Mesodermal cell (in vitro differentiated cells): ENCODE measurements at regions not wholly inside any gene's neighbourhood (a gene's known extent, or its start where the extent isn't known, plus 50 kb on each side); places are given as distances from the start of the nearest gene placed in this dataset.

Source experiments
- H3K27ac ChIP-seq: 2 replicates; pipeline ENCODE4 v1.7.0; 2013; ENCODE audit warnings: mild to moderate bottlenecking, low read depth, low read length, moderate library complexity; ENCODE audit not compliant: severe bottlenecking
- H3K36me3 ChIP-seq: 2 replicates; pipeline ENCODE4 v1.7.1; 2013; ENCODE audit warnings: mild to moderate bottlenecking, low read length, moderate library complexity; ENCODE audit not compliant: control insufficient read depth, insufficient read depth
- H3K4me1 ChIP-seq: one replicate; pipeline ENCODE4 v1.7.1; 2013; ENCODE audit warnings: mild to moderate bottlenecking, low read length; ENCODE audit not compliant: insufficient read depth, control insufficient read depth, poor library complexity, severe bottlenecking
- H3K4me3 ChIP-seq: 2 replicates; pipeline ENCODE4 v1.7.0; 2013; ENCODE audit warnings: low read length, control low read depth, mild to moderate bottlenecking; ENCODE audit not compliant: insufficient read depth, poor library complexity, severe bottlenecking; ENCODE audit errors: extremely low read depth
- H3K9me3 ChIP-seq: 2 replicates; pipeline ENCODE4 v1.7.1; 2013; ENCODE audit warnings: mild to moderate bottlenecking, low read length, moderate library complexity; ENCODE audit not compliant: control insufficient read depth
- WGBS, 2 experiments: methylation state at CpG; one replicate each; pipeline ENCODE4 v1.1.5; 2013; ENCODE audit warnings: missing lambda C conversion rate in 2 of 2; ENCODE audit not compliant: insufficient coverage in 2 of 2; 5-methylcytosine and 5-hydroxymethylcytosine counted together

DNA sequence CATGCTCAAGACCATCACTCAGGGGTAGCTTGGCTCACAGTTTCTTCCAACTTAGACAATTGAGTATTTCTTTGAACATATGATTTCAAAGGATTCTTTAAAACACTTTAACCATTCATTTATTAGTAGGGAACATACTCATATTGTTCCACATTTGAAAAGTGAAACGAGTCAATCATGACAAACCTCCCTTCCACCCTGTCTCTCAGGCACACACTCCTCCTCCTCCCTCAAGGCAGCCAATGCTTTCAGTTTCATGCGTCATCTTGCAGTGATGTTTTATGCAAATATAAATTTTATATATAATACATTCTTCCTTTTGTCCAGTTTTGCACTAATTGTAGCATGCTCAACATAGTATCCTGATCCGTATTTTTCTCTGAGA is 126.0 kb upstream of the BOD1 start:
- H3K36me3 ChIP-seq: no peaks in the 10 kb centered on the region
- WGBS, 2 experiments: 100% methylated on average over 1 of the region's 3 CpGs
- H3K4me3 ChIP-seq: no peak overlapping the region
- no peak overlapping the region for H3K27ac ChIP-seq
- no peaks in the 10 kb centered on the region for H3K9me3 ChIP-seq
- peaks cover 15% of the 10 kb centered on the region for H3K4me1 ChIP-seq

DNA sequence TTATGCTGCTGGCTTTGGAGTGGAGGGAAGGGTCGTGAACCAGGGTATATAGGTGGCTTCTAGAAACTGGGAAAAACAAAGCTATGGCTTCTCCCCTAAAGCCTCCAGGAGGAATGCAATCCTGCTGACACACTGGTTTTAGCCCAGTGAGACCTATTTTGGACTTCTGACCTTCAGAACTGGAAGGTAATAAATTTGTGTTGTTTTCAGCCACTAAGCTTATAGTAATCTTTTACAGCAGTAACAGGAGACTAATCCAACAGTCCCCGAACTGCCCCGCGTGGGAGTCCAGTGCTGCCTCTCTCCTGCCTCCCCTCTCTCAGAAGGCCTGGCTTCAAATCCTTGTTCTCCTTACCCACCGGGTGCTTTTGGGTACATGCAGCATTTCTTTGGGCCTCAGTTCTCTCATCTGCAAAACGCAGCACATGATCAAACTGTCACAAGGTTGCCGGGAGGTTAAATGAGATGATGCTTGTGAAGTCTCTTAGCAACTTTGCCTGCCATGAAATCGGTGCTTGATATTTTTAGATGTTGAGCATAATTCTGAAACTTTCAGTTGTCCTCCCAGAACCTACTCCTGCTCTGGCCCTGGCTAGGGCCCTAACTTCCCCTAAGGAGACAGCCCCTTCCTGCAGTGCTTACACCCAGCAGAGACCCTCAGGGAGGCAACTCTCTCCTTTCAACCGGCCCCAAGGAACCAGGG is 127.3 kb upstream of the BOD1 start:
- peaks cover 15% of the 10 kb centered on the region for H3K4me1 ChIP-seq
- no peaks in the 10 kb centered on the region for H3K36me3 ChIP-seq
- H3K9me3 ChIP-seq: no peaks in the 10 kb centered on the region
- H3K4me3 ChIP-seq: no peak overlapping the region
- 94 to 97% methylated on average over 8 of the region's 9 CpGs for WGBS, 2 experiments
- H3K27ac ChIP-seq: no peak overlapping the region

DNA sequence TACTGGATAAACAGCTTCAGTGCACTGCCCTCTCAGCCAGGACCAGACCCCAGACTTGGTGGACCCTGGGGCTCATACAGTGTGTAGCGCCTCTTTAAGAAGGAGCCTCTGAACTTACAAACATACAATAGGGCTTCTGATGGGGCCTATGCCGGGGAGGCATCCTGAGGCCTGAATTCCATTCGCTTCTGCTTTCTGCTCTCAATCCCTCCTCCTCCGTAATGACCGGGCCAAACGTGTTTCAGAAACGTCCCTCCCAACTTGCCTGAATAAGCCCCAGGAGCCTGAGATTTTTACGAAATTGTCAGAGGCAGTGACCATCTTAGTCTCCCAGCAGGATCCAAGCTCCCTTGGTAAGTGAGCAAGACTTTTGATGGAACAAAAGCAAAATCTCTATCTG is 128.1 kb upstream of the BOD1 start:
- 50 to 54% methylated on average over 6 of the region's 8 CpGs for whole genome bisulfite sequencing, 2 experiments
- no peak overlapping the region for H3K4me3 ChIP-seq
- H3K4me1 ChIP-seq: peaks cover 15% of the 10 kb centered on the region
- no peak overlapping the region for H3K27ac ChIP-seq
- no peaks in the 10 kb centered on the region for H3K36me3 ChIP-seq
- H3K9me3 ChIP-seq: no peaks in the 10 kb centered on the region

DNA sequence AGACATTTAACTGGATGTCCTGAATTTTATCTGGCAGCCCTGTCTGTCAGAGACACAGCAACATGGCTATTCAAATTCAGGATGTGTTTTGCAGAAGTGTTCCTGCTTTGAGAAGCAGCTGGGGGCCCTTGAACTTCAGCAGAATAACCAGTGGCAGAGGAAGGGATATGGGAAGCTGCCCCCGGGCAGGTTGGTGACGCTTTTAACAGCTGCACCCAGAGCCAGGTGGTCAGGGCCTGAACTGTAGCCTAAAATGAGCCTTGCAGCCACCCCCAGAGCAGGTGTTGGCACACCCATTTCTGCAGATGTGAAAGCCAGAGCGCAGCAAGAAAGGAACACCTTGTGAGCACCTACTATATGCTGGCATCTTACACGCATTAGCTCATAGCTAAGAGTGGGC is 128.7 kb upstream of the BOD1 start:
- Histone ChIP-seq H3K4me3 (no peak overlapping the region), H3K36me3 (no peaks in the 10 kb centered on the region), H3K9me3 (no peaks in the 10 kb centered on the region), H3K27ac (no peak overlapping the region), H3K4me1 (peaks cover 15% of the 10 kb centered on the region)
- 73 to 78% methylated on average over 3 to 4 of the region's 4 CpGs for WGBS, 2 experiments

DNA sequence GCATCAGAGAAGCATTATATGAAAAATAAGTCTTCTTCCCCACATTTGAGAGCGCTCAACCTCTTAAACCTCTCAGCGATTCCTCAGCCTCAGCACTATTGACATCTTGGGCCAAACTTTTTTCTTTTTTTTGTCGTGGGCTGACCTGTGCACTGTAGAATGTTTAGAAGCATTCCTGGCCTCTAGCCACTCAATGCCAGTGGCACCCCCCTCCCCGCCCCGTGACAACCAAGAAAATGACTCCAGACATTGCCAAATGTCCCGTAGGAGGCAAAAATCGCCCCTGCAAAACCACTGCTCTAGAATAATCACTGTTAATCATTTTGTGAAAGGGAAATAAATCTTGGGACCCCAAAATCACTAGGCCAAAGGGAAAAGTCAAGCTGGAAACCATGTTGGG is 129.1 kb upstream of the BOD1 start:
- WGBS, 2 experiments: 69 to 100% methylated on average over 1 to 6 of the region's 7 CpGs
- Histone ChIP-seq H3K4me1 (peaks cover 15% of the 10 kb centered on the region), H3K4me3 (no peak overlapping the region), H3K27ac (no peak overlapping the region), H3K36me3 (no peaks in the 10 kb centered on the region), H3K9me3 (no peaks in the 10 kb centered on the region)

DNA sequence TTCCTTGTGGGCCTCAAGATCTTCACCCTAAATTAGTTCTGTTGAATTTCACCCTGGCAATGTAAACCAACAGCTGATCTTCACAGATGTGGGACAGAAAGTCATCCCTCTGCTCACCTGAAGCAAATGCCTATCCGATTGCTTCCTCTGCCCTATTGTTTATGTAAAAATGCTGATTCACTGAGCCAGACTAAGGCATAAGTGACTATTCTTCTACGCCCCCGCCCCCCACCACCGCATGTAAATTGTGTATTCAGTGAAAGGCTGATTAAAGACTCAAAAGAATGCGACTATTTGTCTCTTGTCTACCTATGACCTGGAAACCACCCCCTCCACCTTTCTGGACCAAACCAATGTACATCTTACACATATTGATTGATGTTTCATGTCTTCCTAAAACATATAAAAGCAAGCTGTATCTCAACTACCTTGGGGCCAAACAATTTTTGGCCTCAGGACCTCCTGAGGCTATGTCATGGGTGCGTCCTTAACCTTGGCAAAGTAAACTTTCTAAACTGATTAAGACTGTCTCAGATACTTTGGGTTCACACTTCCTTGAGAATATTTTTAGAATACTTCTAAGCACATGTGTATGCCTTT is 129.7 kb upstream of the BOD1 start:
- 85 to 100% methylated on average over 1 to 2 of the region's 6 CpGs for WGBS, 2 experiments
- Histone ChIP-seq H3K4me3 (no peak overlapping the region), H3K9me3 (no peaks in the 10 kb centered on the region), H3K36me3 (no peaks in the 10 kb centered on the region), H3K4me1 (peaks cover 15% of the 10 kb centered on the region), H3K27ac (no peak overlapping the region)

DNA sequence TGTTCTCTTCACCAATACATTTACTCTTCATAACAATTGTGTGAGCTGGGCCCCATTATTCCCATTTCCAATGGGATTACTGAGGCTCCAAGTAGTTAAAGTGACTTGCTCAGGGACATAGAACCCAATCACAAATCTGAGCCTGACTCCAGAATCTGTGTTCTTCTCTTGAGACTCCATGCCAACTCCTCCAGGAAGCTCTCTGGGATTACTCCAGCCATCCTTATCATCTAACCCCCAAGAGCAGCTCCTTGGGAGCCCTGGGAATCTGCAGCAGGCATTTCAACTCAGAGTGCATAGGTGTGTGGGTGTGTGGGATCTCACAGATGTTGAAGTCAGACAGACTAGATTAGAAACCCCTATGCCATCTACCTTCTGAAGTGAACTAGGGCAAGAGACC is 131.4 kb upstream of the BOD1 start:
- no peak overlapping the region for H3K27ac ChIP-seq
- H3K4me1 ChIP-seq: peaks cover 15% of the 10 kb centered on the region
- H3K4me3 ChIP-seq: no peak overlapping the region
- no peaks in the 10 kb centered on the region for H3K36me3 ChIP-seq
- no peaks in the 10 kb centered on the region for H3K9me3 ChIP-seq

DNA sequence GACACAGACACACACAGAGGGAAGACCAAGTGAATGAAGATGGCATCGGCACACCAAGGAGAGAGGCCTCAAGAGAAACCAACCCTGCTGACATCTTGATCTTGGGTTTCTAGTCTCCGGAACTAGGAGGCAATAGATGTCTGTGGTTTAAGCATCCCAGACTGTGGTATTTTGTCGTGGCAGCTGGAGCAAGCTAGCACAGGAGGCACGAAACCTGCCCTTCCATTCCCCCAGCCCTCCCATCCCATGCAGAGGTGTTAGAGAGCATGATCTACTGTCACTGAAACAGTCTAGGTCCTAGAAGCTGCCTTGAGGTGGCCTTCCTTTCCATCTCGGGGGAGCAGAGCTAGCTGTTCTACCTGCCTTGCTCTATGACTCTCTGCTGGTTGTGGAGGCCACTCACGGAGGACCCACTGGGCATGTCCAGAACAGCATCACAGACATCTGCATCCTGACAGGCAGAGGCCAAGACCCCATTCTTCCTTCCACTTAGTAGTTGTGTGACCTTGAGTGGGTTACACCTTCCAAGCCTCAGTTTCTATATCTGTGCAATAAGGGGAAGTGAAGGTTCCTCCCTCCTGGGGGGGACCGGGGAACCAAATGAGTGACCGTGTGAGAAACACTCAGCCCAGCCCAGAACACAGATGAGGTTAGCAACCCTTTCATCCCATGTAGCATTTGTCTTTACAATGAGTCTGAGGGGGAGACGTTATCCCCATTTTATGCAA is 134.3 kb upstream of the BOD1 start:
- WGBS, 2 experiments: 94 to 96% methylated on average over 6 of the region's 9 CpGs
- no peaks in the 10 kb centered on the region for H3K36me3 ChIP-seq
- H3K4me3 ChIP-seq: no peak overlapping the region
- no peak overlapping the region for H3K27ac ChIP-seq
- peaks cover 4% of the 10 kb centered on the region for H3K4me1 ChIP-seq
- no peaks in the 10 kb centered on the region for H3K9me3 ChIP-seq

DNA sequence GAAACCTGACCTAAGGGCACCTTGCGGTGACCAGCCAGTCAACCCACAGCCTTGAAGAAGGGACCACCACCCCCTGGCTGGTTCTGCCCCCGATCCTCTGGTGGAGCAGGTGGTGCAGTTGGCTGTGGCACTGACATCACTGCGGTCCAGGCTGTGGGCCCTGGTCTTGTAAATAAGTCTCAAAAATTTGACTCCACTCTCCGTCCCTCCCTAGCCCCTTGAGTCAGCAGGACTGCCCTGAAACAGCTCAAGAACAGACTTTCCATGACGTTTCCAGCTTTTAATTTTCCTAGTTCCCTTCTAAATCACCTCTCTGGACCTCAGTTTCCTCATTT is 134.8 kb upstream of the BOD1 start:
- Histone ChIP-seq H3K36me3 (no peaks in the 10 kb centered on the region), H3K4me3 (no peak overlapping the region), H3K27ac (no peak overlapping the region), H3K9me3 (no peaks in the 10 kb centered on the region), H3K4me1 (peaks cover 4% of the 10 kb centered on the region)
- WGBS, 2 experiments: 68 to 80% methylated on average over 1 to 3 of the region's 5 CpGs

DNA sequence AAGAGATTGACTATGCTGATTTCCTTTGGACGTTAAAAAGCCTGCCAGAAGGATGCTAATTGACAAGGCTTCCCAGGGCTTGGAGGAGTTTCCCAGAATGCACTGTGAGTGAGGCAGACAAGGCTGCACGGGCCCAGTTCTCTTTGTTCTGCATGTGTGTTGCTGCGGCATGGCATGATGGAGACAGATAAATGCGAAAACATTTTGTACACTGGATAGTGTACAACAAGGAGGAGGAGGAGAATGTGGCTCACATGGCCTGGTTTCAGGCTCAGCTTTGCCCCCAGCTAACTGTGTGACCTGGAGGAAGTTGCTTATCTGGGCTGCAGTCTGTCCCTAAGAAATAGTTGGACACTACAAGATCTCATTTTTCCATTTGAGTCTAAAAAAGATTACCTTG is 135.5 kb upstream of the CPEB4 start:
- Histone ChIP-seq H3K27ac (no peak overlapping the region), H3K4me1 (no peaks in the 10 kb centered on the region), H3K36me3 (no peaks in the 10 kb centered on the region), H3K9me3 (no peaks in the 10 kb centered on the region), H3K4me3 (no peak overlapping the region)
- 80 to 96% methylated on average over 3 to 4 of the region's 4 CpGs for WGBS, 2 experiments
